Caco-2 (cell line): ENCODE measurements at regions not wholly inside any gene's neighbourhood (a gene's known extent, or its start where the extent isn't known, plus 50 kb on each side); places are given as distances from the start of the nearest gene placed in this dataset.
A peak's percentile ranks its signal among the peaks of the same experiment; 100 is the strongest.

Experiments used
- BruUV-seq: library from RNA; stranded (reverse); fragments of 400-500 nt; replicated peaks from 2 replicates; lab custom pipeline; 2021; lab: Mats Ljungman, UMichigan
- CTCF ChIA-PET: fragments of 300-600 bp; sonication (Branson Sonifier 250); formaldehyde crosslinking; loops from one replicate; lab custom pipeline; 2022; ENCODE audit warnings: antibody characterized with exemption; lab: Charles Lee
- POLR2A ChIA-PET: fragments of 300-600 bp; sonication (Branson Sonifier 250); formaldehyde crosslinking; loops from one replicate; lab custom pipeline; 2022; ENCODE audit warnings: antibody characterized with exemption; lab: Charles Lee
- DNase-seq, 2 experiments: peaks; one replicate each; pipeline versions ENCODE4 v3.0.0 to v3.0.0-alpha.2; 2020 to 2022
- H3K27me3 ChIP-seq: replicated peaks from 2 replicates; pipeline ENCODE4 v1.6.0; 2011; ENCODE audit warnings: low read length; ENCODE audit not compliant: control insufficient read depth, insufficient read depth
- H3K36me3 ChIP-seq: 2 replicates; pipeline ENCODE4 v1.5.1; 2011; ENCODE audit warnings: low read length; ENCODE audit not compliant: control insufficient read depth, insufficient read depth
- H3K4me1 ChIP-seq: fragments of 250-450 bp; sonication (Bioruptor Pico); 2 replicates; pipeline ENCODE4 v1.5.1; 2020; ENCODE audit warnings: mild to moderate bottlenecking
- H3K4me3 ChIP-seq: 2 replicates; pipeline ENCODE4 v1.5.1; 2011; ENCODE audit warnings: low read depth, mild to moderate bottlenecking, control low read depth, low read length
- H3K9me3 ChIP-seq: fragments of 250-450 bp; sonication (Bioruptor Pico); 2 replicates; pipeline ENCODE4 v1.5.1; 2020; ENCODE audit warnings: mild to moderate bottlenecking, moderate library complexity
- H3K27ac Mint-ChIP-seq: one replicate; pipeline ENCODE4 v1.8.0; 2022; ENCODE audit warnings: mixed read lengths; ENCODE audit not compliant: unreplicated experiment
- H3K27me3 Mint-ChIP-seq: one replicate; pipeline ENCODE4 v1.8.0; 2022; ENCODE audit warnings: mixed read lengths; ENCODE audit not compliant: insufficient read depth, unreplicated experiment
- H3K36me3 Mint-ChIP-seq: one replicate; pipeline ENCODE4 v1.8.0; 2022; ENCODE audit warnings: mild to moderate bottlenecking, mixed read lengths; ENCODE audit not compliant: insufficient read depth, unreplicated experiment
- H3K4me1 Mint-ChIP-seq: one replicate; pipeline ENCODE4 v1.8.0; 2022; ENCODE audit warnings: low read depth, mixed read lengths; ENCODE audit not compliant: unreplicated experiment
- H3K4me3 Mint-ChIP-seq: one replicate; pipeline ENCODE4 v1.8.0; 2022; ENCODE audit warnings: mild to moderate bottlenecking, moderate library complexity, mixed read lengths; ENCODE audit not compliant: unreplicated experiment
- H3K9me3 Mint-ChIP-seq: one replicate; pipeline ENCODE4 v1.8.0; 2022; ENCODE audit warnings: mixed read lengths; ENCODE audit not compliant: unreplicated experiment
- CTCF ChIP-seq, 2 experiments: fragments of 200-600 bp in 1 of 2; IDR thresholded peaks; 1 replicate in 1 of 2; 2 replicates in 1 of 2; pipeline versions ENCODE4 v1.5.1 to v1.8.0; 2011 to 2022; ENCODE audit warnings: antibody characterized with exemption in 1 of 2, control low read depth in 1 of 2, inconsistent platforms in 1 of 2, low read depth in 1 of 2, low read length in 1 of 2, mild to moderate bottlenecking in 1 of 2, moderate library complexity in 1 of 2; ENCODE audit not compliant: insufficient read depth in 1 of 2, severe bottlenecking in 1 of 2, unreplicated experiment in 1 of 2
- intact Hi-C: fragments of 100-400 bp; cut with micrococcal nuclease; formaldehyde crosslinking; loops from one replicate; pipeline ENCODE4 v1.10.0; 2022; ENCODE audit not compliant: unreplicated experiment

DNA sequence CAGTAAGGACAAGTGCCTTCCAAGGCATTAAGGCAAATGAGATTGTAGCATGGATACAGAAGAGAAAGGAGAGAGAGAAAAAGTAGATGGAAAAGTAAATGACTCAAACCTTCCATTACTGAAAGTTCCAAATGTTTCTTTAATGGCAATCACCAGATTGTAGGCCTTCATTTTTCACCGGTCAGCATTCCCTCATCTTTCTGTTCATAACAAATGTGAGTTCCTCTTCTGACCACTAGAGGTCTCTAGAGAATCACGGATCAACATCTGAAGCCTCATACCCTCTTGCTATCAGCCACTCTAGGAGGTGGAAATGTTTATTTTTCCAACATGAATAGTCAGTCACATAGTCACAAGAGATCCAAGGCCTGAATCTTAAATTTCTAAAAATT lies 73.6 kb upstream of the RPS23 start:
- Mint-ChIP-seq H3K27me3 (no peaks in the 10 kb centered on the region), H3K9me3 (no peaks in the 10 kb centered on the region), H3K4me1 (peaks cover 8% of the 10 kb centered on the region), H3K27ac (no peak overlapping the region), H3K36me3 (no peaks in the 10 kb centered on the region), H3K4me3 (no peak overlapping the region)
- intact Hi-C loops = loop anchor here (1.0 to 5.0 kb wide), 7 partner anchors 35 to 1361 kb away; partner anchors contain the start of gene VCAN
- no peak overlapping the region for H3K4me3 ChIP-seq
- H3K27me3 ChIP-seq = no peaks in the 10 kb centered on the region
- H3K9me3 ChIP-seq = no peaks in the 10 kb centered on the region
- TF ChIP-seq CTCF (IDR thresholded peaks at IDR 0.05; ENCODE audit: insufficient read depth in 1 of 2, low read depth in 1 of 2, low read length in 1 of 2, severe bottlenecking in 1 of 2, unreplicated experiment in 1 of 2) = peak; percentile 66
- BruUV-seq = no TSS peak
- peak in 1 of 2 experiments; percentile 60 for DNase-seq
- CTCF ChIA-PET = no interaction called here
- POLR2A ChIA-PET = no interaction called here
- H3K36me3 ChIP-seq = no peaks in the 10 kb centered on the region
- no peaks in the 10 kb centered on the region for H3K4me1 ChIP-seq

- H3K36me3 Mint-ChIP-seq = no peaks in the 10 kb centered on the region
- ChIA-PET CTCF (no interaction called here), POLR2A (no interaction called here)
- no TSS peak for BruUV-seq
- TF ChIP-seq CTCF (IDR thresholded peaks at IDR 0.05; ENCODE audit: insufficient read depth in 1 of 2, low read depth in 1 of 2, low read length in 1 of 2, severe bottlenecking in 1 of 2, unreplicated experiment in 1 of 2) = no peak
- no peaks in the 10 kb centered on the region for H3K9me3 ChIP-seq
- H3K36me3 ChIP-seq = no peaks in the 10 kb centered on the region
- H3K4me1 Mint-ChIP-seq = peaks cover 8% of the 10 kb centered on the region
- no peaks in the 10 kb centered on the region for H3K9me3 Mint-ChIP-seq
- no peak overlapping the region for H3K4me3 ChIP-seq
- no peak overlapping the region for H3K27ac Mint-ChIP-seq
- H3K4me3 Mint-ChIP-seq = no peak overlapping the region
- H3K4me1 ChIP-seq = no peaks in the 10 kb centered on the region
- intact Hi-C loops = loop anchor here (5.0 kb wide), 3 partner anchors 441 to 1361 kb away; partner anchors contain the start of gene VCAN
- DNase-seq = no peak
- H3K27me3 Mint-ChIP-seq = no peaks in the 10 kb centered on the region
- no peaks in the 10 kb centered on the region for H3K27me3 ChIP-seq
Measured at GRCh38 chr5:82351297-82351696, 73.1 kb upstream of the RPS23 start.

GRCh38 chr5:82349652-82350051 lies 71.5 kb upstream of the RPS23 start:
- Mint-ChIP-seq H3K27ac (no peak overlapping the region), H3K4me3 (no peak overlapping the region), H3K36me3 (no peaks in the 10 kb centered on the region), H3K4me1 (peaks cover 8% of the 10 kb centered on the region), H3K9me3 (no peaks in the 10 kb centered on the region), H3K27me3 (no peaks in the 10 kb centered on the region)
- DNase-seq = peak in 1 of 2 experiments; percentile 38
- Histone ChIP-seq H3K4me3 (no peak overlapping the region), H3K27me3 (no peaks in the 10 kb centered on the region), H3K9me3 (no peaks in the 10 kb centered on the region), H3K36me3 (no peaks in the 10 kb centered on the region), H3K4me1 (no peaks in the 10 kb centered on the region)
- no TSS peak for BruUV-seq
- TF ChIP-seq CTCF (IDR thresholded peaks at IDR 0.05; ENCODE audit: insufficient read depth in 1 of 2, low read depth in 1 of 2, low read length in 1 of 2, severe bottlenecking in 1 of 2, unreplicated experiment in 1 of 2) = peak in 1 of 2 experiments; percentile 23
- CTCF ChIA-PET = no interaction called here
- intact Hi-C loops = loop anchor here (5.0 kb wide), 3 partner anchors 443 to 1363 kb away; partner anchors contain the start of gene VCAN
- POLR2A ChIA-PET = no interaction called here
